AG04449 (cell line): ENCODE measurements at regions not wholly inside any gene's neighbourhood (a gene's known extent, or its start where the extent isn't known, plus 50 kb on each side); places are given as distances from the start of the nearest gene placed in this dataset.

Experiments used
- CTCF ChIA-PET: fragments of 350-600 bp; formaldehyde crosslinking; extraction: SDS; loops from one replicate; lab custom pipeline; 2021; ENCODE audit warnings: antibody characterized with exemption; lab: Yijun Ruan, JAX
- POLR2A ChIA-PET: fragments of 400-600, 350-600 bp; formaldehyde crosslinking; extraction: SDS; loops from one replicate; lab custom pipeline; 2020; ENCODE audit warnings: antibody characterized with exemption, inconsistent platforms; lab: Yijun Ruan, JAX
- DNase-seq: peaks from one replicate; pipeline ENCODE4 v3.0.0-alpha.2; 2010; ENCODE audit warnings: low read depth, low spot score
- H3K4me3 ChIP-seq: 2 replicates; pipeline ENCODE4 v1.5.1; 2011; ENCODE audit warnings: low read depth, mild to moderate bottlenecking, control low read depth, low read length
- CTCF ChIP-seq: IDR thresholded peaks from one replicate; pipeline ENCODE4 v1.5.1; 2011; ENCODE audit warnings: mild to moderate bottlenecking, moderate library complexity, low read length, control low read depth, inconsistent platforms; ENCODE audit not compliant: insufficient read depth; ENCODE audit errors: missing control alignments

- no peak for DNase-seq
- TF ChIP-seq CTCF, result no peak
- no peak overlapping the region for H3K4me3 ChIP-seq
- CTCF ChIA-PET, result interaction anchor here (3.6 kb wide), 1 partner anchor 173 kb away, joined by 16 read pairs; no protein-coding TSS in a partner anchor
- POLR2A ChIA-PET, result interaction anchor here (1.0 to 1.8 kb wide), 5 partner anchors 27 to 522 kb away, joined by 3 to 8 read pairs (median 6); partner anchors contain the start of gene CXCL12
These were observed 214.1 kb upstream of the ZNF32 start for GRCh38 chr10:43862756-43863155.

GRCh38 chr10:43861966-43862751 is 213.5 kb upstream of the ZNF32 start:
- ChIA-PET CTCF (interaction anchor here (1.2 to 3.6 kb wide), 2 partner anchors 14 to 172 kb away, joined by 3 to 16 read pairs; no protein-coding TSS in a partner anchor), POLR2A (interaction anchor here (1.0 to 1.8 kb wide), 5 partner anchors 28 to 522 kb away, joined by 3 to 8 read pairs (median 6); partner anchors contain the start of gene CXCL12)
- DNase-seq, result peak; percentile 94
- TF ChIP-seq CTCF, result no peak
- H3K4me3 ChIP-seq, result no peak overlapping the region

GRCh38 chr10:43859016-43859525 is 210.4 kb upstream of the ZNF32 start:
- H3K4me3 ChIP-seq, result no peak overlapping the region
- CTCF ChIA-PET, result interaction anchor here (1.4 to 3.6 kb wide), 2 partner anchors 169 to 999 kb away, joined by 3 to 16 read pairs; no protein-coding TSS in a partner anchor
- POLR2A ChIA-PET, result no interaction called here
- DNase-seq, result no peak
- no peak for TF ChIP-seq CTCF

- H3K4me3 ChIP-seq, result no peak overlapping the region
- TF ChIP-seq CTCF, result no peak
- CTCF ChIA-PET, result interaction anchor here (1.0 to 1.4 kb wide), 3 partner anchors 12 to 1000 kb away, joined by 3 read pairs; no protein-coding TSS in a partner anchor
- DNase-seq, result no peak
- POLR2A ChIA-PET, result interaction anchor here (0.5 kb wide), 1 partner anchor 15 kb away, joined by 3 read pairs; no protein-coding TSS in a partner anchor
These were observed 209.2 kb upstream of the ZNF32 start for GRCh38 chr10:43857931-43858315.

GRCh38 chr10:43857206-43857930 is 208.7 kb upstream of the ZNF32 start:
- ChIA-PET POLR2A (interaction anchor here (0.8 kb wide), 1 partner anchor 189 kb away, joined by 3 read pairs; no protein-coding TSS in a partner anchor), CTCF (interaction anchor here (1.0 to 1.4 kb wide), 2 partner anchors 11 to 171 kb away, joined by 3 read pairs; no protein-coding TSS in a partner anchor)
- no peak overlapping the region for H3K4me3 ChIP-seq
- no peak for TF ChIP-seq CTCF
- peak; percentile 75 for DNase-seq
